Esophagus muscularis mucosa (tissue), 3 donors: ENCODE measurements at regions not wholly inside any gene's neighbourhood (a gene's known extent, or its start where the extent isn't known, plus 50 kb on each side); places are given as distances from the start of the nearest gene placed in this dataset.

Experiments
- CTCF ChIP-seq, 3 experiments: fragments of 200-600 bp in 2 of 3; fragments of 450-650 bp in 1 of 3; sonication (generic) in 2 of 3; IDR thresholded peaks; one replicate each; pipeline ENCODE4 v1.5.1; 2017 to 2019; ENCODE audit warnings: antibody characterized with exemption in 3 of 3, mild to moderate bottlenecking in 2 of 3, moderate library complexity in 1 of 3
- POLR2A ChIP-seq: fragments of 450-650 bp; IDR thresholded peaks from one replicate; pipeline ENCODE4 v1.6.1; 2017; ENCODE audit warnings: antibody characterized with exemption, moderate library complexity, mild to moderate bottlenecking, low read depth

- TF ChIP-seq CTCF (IDR thresholded peaks at IDR 0.05) (no peak), POLR2A (no peak)
These were observed 187.7 kb upstream of the HAAO start for GRCh38 chr2:42979870-42980763.
